Testis (tissue), 2 donors: ENCODE measurements at regions not wholly inside any gene's neighbourhood (a gene's known extent, or its start where the extent isn't known, plus 50 kb on each side); places are given as distances from the start of the nearest gene placed in this dataset.
A peak's percentile ranks its signal among the peaks of the same experiment; 100 is the strongest.

ENCODE experiments used
- DNase-seq: peaks from one replicate; pipeline ENCODE4 v3.0.0-alpha.2; 2019
- H3K27ac ChIP-seq, 2 donors: fragments of 200-600 bp; sonication (generic); one replicate each; pipeline ENCODE4 v1.5.1; 2019
- H3K27me3 ChIP-seq: fragments of 200-600 bp; sonication (generic); one replicate; pipeline ENCODE4 v1.5.1; 2019
- H3K36me3 ChIP-seq: fragments of 200-600 bp; sonication (generic); one replicate; pipeline ENCODE4 v1.5.1; 2017; ENCODE audit warnings: low read depth; ENCODE audit errors: missing control alignments
- H3K4me1 ChIP-seq: fragments of 200-600 bp; sonication (generic); one replicate; pipeline ENCODE4 v1.5.1; 2019
- H3K4me3 ChIP-seq, 2 donors: fragments of 200-600 bp; sonication (generic); one replicate each; pipeline ENCODE4 v1.5.1; 2017 to 2019
- H3K9me3 ChIP-seq: fragments of 200-600 bp; sonication (generic); one replicate; pipeline ENCODE4 v1.5.1; 2017
- POLR2A ChIP-seq: fragments of 450-650 bp; IDR thresholded peaks from one replicate; pipeline ENCODE4 v1.6.1; 2017; ENCODE audit warnings: antibody characterized with exemption, mild to moderate bottlenecking, moderate library complexity
- WGBS, 2 donors: methylation state at CpG; one replicate each; pipeline ENCODE4 v1.1.5; 2018; 5-methylcytosine and 5-hydroxymethylcytosine counted together
- intact Hi-C: fragments of 100-400 bp; cut with DNase I; formaldehyde crosslinking; loops from one replicate; pipeline ENCODE4 v1.15.1; 2023; ENCODE audit warnings: low total_unique reads
- TF ChIP-seq, protein P1 (sequence below), 3 experiments: fragments of 450-650 bp in 2 of 3; fragments of 200-600 bp in 1 of 3; sonication (generic) in 1 of 3; IDR thresholded peaks; one replicate each; pipeline ENCODE4 v1.5.1; 2016 to 2019; ENCODE audit warnings: antibody characterized with exemption in 3 of 3, mild to moderate bottlenecking in 2 of 3, moderate library complexity in 1 of 3

GRCh38 chr10:121371836-121372235, 226.4 kb downstream of the FGFR2 start:
- no peaks in the 10 kb centered on the region for H3K9me3 ChIP-seq
- DNase-seq = no peak
- TF ChIP-seq, protein P1, sequence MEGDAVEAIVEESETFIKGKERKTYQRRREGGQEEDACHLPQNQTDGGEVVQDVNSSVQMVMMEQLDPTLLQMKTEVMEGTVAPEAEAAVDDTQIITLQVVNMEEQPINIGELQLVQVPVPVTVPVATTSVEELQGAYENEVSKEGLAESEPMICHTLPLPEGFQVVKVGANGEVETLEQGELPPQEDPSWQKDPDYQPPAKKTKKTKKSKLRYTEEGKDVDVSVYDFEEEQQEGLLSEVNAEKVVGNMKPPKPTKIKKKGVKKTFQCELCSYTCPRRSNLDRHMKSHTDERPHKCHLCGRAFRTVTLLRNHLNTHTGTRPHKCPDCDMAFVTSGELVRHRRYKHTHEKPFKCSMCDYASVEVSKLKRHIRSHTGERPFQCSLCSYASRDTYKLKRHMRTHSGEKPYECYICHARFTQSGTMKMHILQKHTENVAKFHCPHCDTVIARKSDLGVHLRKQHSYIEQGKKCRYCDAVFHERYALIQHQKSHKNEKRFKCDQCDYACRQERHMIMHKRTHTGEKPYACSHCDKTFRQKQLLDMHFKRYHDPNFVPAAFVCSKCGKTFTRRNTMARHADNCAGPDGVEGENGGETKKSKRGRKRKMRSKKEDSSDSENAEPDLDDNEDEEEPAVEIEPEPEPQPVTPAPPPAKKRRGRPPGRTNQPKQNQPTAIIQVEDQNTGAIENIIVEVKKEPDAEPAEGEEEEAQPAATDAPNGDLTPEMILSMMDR (IDR thresholded peaks at IDR 0.05) = no peak
- TF ChIP-seq POLR2A = no peak
- H3K36me3 ChIP-seq = no peaks in the 10 kb centered on the region
- intact Hi-C loops = no loop called here
- no peak overlapping the region for H3K27ac ChIP-seq
- H3K4me1 ChIP-seq = no peaks in the 10 kb centered on the region
- H3K4me3 ChIP-seq = no peak overlapping the region
- no peaks in the 10 kb centered on the region for H3K27me3 ChIP-seq
- WGBS, 2 donors = 80 to 88% methylated on average over 3 of the region's 3 CpGs

- 71 to 73% methylated on average over 2 of the region's 2 CpGs for WGBS, 2 donors
- Histone ChIP-seq H3K36me3 (no peaks in the 10 kb centered on the region), H3K4me3 (no peak overlapping the region), H3K27me3 (no peaks in the 10 kb centered on the region), H3K4me1 (no peaks in the 10 kb centered on the region), H3K27ac (no peak overlapping the region), H3K9me3 (no peaks in the 10 kb centered on the region)
- no peak for DNase-seq
- intact Hi-C loops = no loop called here
- TF ChIP-seq POLR2A = no peak
- TF ChIP-seq, protein P1 (IDR thresholded peaks at IDR 0.05) = no peak
These were observed 224.8 kb downstream of the FGFR2 start for GRCh38 chr10:121373411-121373810.

- intact Hi-C loops = no loop called here
- Histone ChIP-seq H3K27ac (peak overlapping the region in 1 of 2 donors; percentile 54), H3K27me3 (no peaks in the 10 kb centered on the region), H3K9me3 (no peaks in the 10 kb centered on the region), H3K4me1 (no peaks in the 10 kb centered on the region), H3K36me3 (no peaks in the 10 kb centered on the region), H3K4me3 (no peak overlapping the region)
- DNase-seq = no peak
- 82 to 83% methylated on average over 11 to 12 of the region's 12 CpGs for WGBS, 2 donors
- TF ChIP-seq, protein P1 (IDR thresholded peaks at IDR 0.05) = no peak
- no peak for TF ChIP-seq POLR2A
These were observed 224.1 kb downstream of the FGFR2 start for GRCh38 chr10:121374121-121374520.

DNA sequence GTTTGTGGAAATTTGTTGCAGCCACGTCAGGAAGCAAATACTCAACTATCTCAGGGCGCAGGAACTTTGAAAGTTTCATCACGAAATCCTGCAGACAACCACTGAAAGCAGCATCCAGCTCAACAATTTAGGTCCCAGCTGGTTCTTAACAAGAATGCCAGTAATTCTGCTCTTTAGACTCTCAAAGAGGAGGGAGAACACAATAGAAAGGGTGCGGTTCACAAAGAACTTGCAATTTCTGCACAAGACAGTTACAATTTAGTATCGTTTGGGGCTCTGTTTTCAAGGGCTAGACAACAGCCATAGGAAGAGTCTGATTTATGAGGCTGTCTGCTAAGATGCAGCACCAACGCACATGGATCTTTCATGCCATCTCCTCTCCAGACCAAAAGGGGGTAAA, 223.1 kb downstream of the FGFR2 start:
- intact Hi-C loops = no loop called here
- H3K27me3 ChIP-seq = no peaks in the 10 kb centered on the region
- TF ChIP-seq POLR2A = no peak
- TF ChIP-seq, protein P1 (IDR thresholded peaks at IDR 0.05) = no peak
- H3K4me1 ChIP-seq = no peaks in the 10 kb centered on the region
- H3K9me3 ChIP-seq = no peaks in the 10 kb centered on the region
- DNase-seq = no peak
- H3K4me3 ChIP-seq = no peak overlapping the region
- WGBS, 2 donors = 46 to 51% methylated on average over 6 of the region's 6 CpGs
- no peaks in the 10 kb centered on the region for H3K36me3 ChIP-seq
- H3K27ac ChIP-seq = peak overlapping the region in 1 of 2 donors; percentile 54

DNA sequence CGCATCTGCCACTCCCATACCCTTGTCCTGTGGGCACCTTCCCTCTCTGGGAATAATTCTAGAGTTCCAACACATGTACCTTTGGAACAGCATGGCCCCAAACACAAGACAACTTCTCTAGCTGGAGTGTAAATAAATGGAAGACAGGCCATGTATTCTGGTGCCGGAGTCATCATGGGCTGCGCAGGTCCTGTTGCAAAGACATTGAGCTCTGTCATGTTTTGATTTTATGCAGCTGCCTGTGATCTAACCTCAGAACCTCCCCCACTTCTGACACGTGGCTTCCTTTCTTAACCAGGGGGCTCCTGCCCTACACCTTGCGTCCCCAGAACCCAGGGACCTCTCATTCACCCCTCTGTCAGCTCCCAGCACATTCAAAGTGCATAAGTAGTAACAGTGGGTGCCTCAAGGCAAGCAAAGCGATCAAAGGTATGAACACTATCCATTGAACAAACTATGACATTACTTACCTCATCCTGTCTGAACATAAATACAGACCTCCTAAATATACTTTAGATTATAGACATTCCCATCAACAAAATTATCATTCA, 219.9 kb downstream of the FGFR2 start:
- H3K36me3 ChIP-seq = no peaks in the 10 kb centered on the region
- no peaks in the 10 kb centered on the region for H3K27me3 ChIP-seq
- 81 to 92% methylated on average over 6 of the region's 6 CpGs for WGBS, 2 donors
- no peaks in the 10 kb centered on the region for H3K4me1 ChIP-seq
- no peak overlapping the region for H3K4me3 ChIP-seq
- H3K9me3 ChIP-seq = no peaks in the 10 kb centered on the region
- TF ChIP-seq POLR2A = no peak
- TF ChIP-seq, protein P1 (IDR thresholded peaks at IDR 0.05) = no peak
- no peak for DNase-seq
- intact Hi-C loops = no loop called here
- H3K27ac ChIP-seq = no peak overlapping the region
